HEK293 (cell line): ENCODE measurements at regions not wholly inside any gene's neighbourhood (a gene's known extent, or its start where the extent isn't known, plus 50 kb on each side); places are given as distances from the start of the nearest gene placed in this dataset.

Experiments
- CTCF ChIP-seq: fragments of 450-650 bp; formaldehyde crosslinking; IDR thresholded peaks from 2 replicates; pipeline ENCODE4 v1.5.1; 2016; ENCODE audit warnings: missing biosample characterization, missing genetic modification characterization
- MEIS1 ChIP-seq: sonication (generic); formaldehyde crosslinking; IDR thresholded peaks from 2 replicates; pipeline ENCODE4 v1.8.1; 2022; ENCODE audit warnings: missing genetic modification reagents, mild to moderate bottlenecking, borderline replicate concordance
- PRDM10 ChIP-seq: fragments of 450-650 bp; formaldehyde crosslinking; IDR thresholded peaks from 2 replicates; pipeline ENCODE4 v1.5.1; 2016; ENCODE audit warnings: missing biosample characterization, missing genetic modification characterization
- ZNF423 ChIP-seq: fragments of 450-650 bp; formaldehyde crosslinking; IDR thresholded peaks from 2 replicates; pipeline ENCODE4 v1.5.1; 2016; ENCODE audit warnings: missing biosample characterization, missing genetic modification characterization

GRCh38 chr4:125049711-125050110 lies 265.0 kb upstream of the FAT4 start:
- no peak for TF ChIP-seq MEIS1 (CRISPR knock-in tag)
- no peak for TF ChIP-seq PRDM10 (tag by site-specific recombination)
- TF ChIP-seq CTCF (tag by site-specific recombination), result no peak
- no peak for TF ChIP-seq ZNF423 (tag by site-specific recombination)
